Smooth muscle cell (in vitro differentiated cells): ENCODE measurements at regions not wholly inside any gene's neighbourhood (a gene's known extent, or its start where the extent isn't known, plus 50 kb on each side); places are given as distances from the start of the nearest gene placed in this dataset.

Experiments used
- DNase-seq: peaks from one replicate; lab custom pipeline; 2025; ENCODE audit not compliant: unreplicated experiment; lab: John Stamatoyannopoulos, UW
- H2AFZ ChIP-seq: fragments of 200-600 bp; sonication (generic); 2 replicates; pipeline ENCODE4 v1.6.0; 2016; ENCODE audit warnings: antibody characterized with exemption, low read depth, mild to moderate bottlenecking
- H3F3A ChIP-seq: fragments of 200-600 bp; sonication (generic); 2 replicates; pipeline ENCODE4 v1.6.0; 2017; ENCODE audit warnings: antibody characterized with exemption, low read depth
- H3K27ac ChIP-seq: fragments of 200-600 bp; sonication (generic); 2 replicates; pipeline ENCODE4 v1.5.1; 2016; ENCODE audit warnings: low read depth, mild to moderate bottlenecking
- H3K27me3 ChIP-seq: fragments of 200-600 bp; sonication (generic); 2 replicates; pipeline ENCODE4 v1.6.1; 2016; ENCODE audit warnings: low read depth, mild to moderate bottlenecking
- H3K36me3 ChIP-seq: fragments of 200-600 bp; sonication (generic); 2 replicates; pipeline ENCODE4 v1.5.1; 2016; ENCODE audit warnings: low read depth
- H3K4me1 ChIP-seq: fragments of 200-600 bp; sonication (generic); 2 replicates; pipeline ENCODE4 v1.5.1; 2016; ENCODE audit warnings: low read depth
- H3K4me2 ChIP-seq: fragments of 200-600 bp; sonication (generic); 2 replicates; pipeline ENCODE4 v1.6.0; 2016; ENCODE audit warnings: mild to moderate bottlenecking
- H3K4me3 ChIP-seq: fragments of 200-600 bp; sonication (generic); 2 replicates; pipeline ENCODE4 v1.5.1; 2016; ENCODE audit warnings: mild to moderate bottlenecking
- H3K79me2 ChIP-seq: fragments of 200-600 bp; sonication (generic); 2 replicates; pipeline ENCODE4 v1.6.0; 2016; ENCODE audit warnings: low read depth, mild to moderate bottlenecking
- H3K9ac ChIP-seq: fragments of 200-600 bp; sonication (generic); 2 replicates; pipeline ENCODE4 v1.6.0; 2016; ENCODE audit warnings: low read depth
- H3K9me3 ChIP-seq: fragments of 200-600 bp; sonication (generic); replicated peaks from 2 replicates; pipeline ENCODE4 v1.5.1; 2016; ENCODE audit warnings: low read depth
- H4K20me1 ChIP-seq: fragments of 200-600 bp; sonication (generic); 2 replicates; pipeline ENCODE4 v1.6.0; 2016; ENCODE audit warnings: low read depth
- CTCF ChIP-seq: fragments of 200-600 bp; sonication (generic); IDR thresholded peaks from 2 replicates; pipeline ENCODE4 v1.5.1; 2017; ENCODE audit warnings: borderline replicate concordance, mild to moderate bottlenecking, antibody characterized with exemption; ENCODE audit not compliant: insufficient read depth, poor library complexity, severe bottlenecking
- WGBS: methylation state at CpG from one replicate; pipeline ENCODE4 v1.1.7; 2016; ENCODE audit warnings: low lambda C conversion rate; 5-methylcytosine and 5-hydroxymethylcytosine counted together

GRCh38 chr5:174446446-174446845 lies 277.9 kb upstream of the MSX2 start:
- no peak overlapping the region for H3K9ac ChIP-seq
- H2AFZ ChIP-seq = no peak overlapping the region
- peaks cover 6% of the 10 kb centered on the region for H3K9me3 ChIP-seq
- DNase-seq = no peak
- H3K79me2 ChIP-seq = no peaks in the 10 kb centered on the region
- no peak for TF ChIP-seq CTCF
- peaks cover 10% of the 10 kb centered on the region for H3K4me1 ChIP-seq
- no peak overlapping the region for H3K27ac ChIP-seq
- H3K36me3 ChIP-seq = no peaks in the 10 kb centered on the region
- 53% methylated on average over 6 of the region's 6 CpGs for WGBS
- no peak overlapping the region for H3K4me3 ChIP-seq
- peaks cover 8% of the 10 kb centered on the region for H3F3A ChIP-seq
- no peak overlapping the region for H3K4me2 ChIP-seq
- no peaks in the 10 kb centered on the region for H3K27me3 ChIP-seq
- no peaks in the 10 kb centered on the region for H4K20me1 ChIP-seq

- Histone ChIP-seq H3K4me2 (no peak overlapping the region), H3K27me3 (no peaks in the 10 kb centered on the region), H4K20me1 (no peaks in the 10 kb centered on the region), H2AFZ (no peak overlapping the region), H3K79me2 (no peaks in the 10 kb centered on the region), H3K36me3 (no peaks in the 10 kb centered on the region), H3K4me3 (no peak overlapping the region), H3K27ac (no peak overlapping the region), H3F3A (peaks cover 8% of the 10 kb centered on the region), H3K9me3 (peaks cover 6% of the 10 kb centered on the region), H3K9ac (no peak overlapping the region), H3K4me1 (peaks cover 10% of the 10 kb centered on the region)
- WGBS = 69% methylated on average over 10 of the region's 10 CpGs
- DNase-seq = no peak
- no peak for TF ChIP-seq CTCF
Measured at GRCh38 chr5:174446988-174447387, 277.4 kb upstream of the MSX2 start.

- Histone ChIP-seq H3K79me2 (no peaks in the 10 kb centered on the region), H2AFZ (no peak overlapping the region), H3K27me3 (no peaks in the 10 kb centered on the region), H3K4me2 (peak overlapping the region; percentile 47), H4K20me1 (no peaks in the 10 kb centered on the region), H3K9me3 (peaks cover 6% of the 10 kb centered on the region), H3K9ac (no peak overlapping the region), H3F3A (peaks cover 8% of the 10 kb centered on the region), H3K4me3 (no peak overlapping the region), H3K36me3 (no peaks in the 10 kb centered on the region), H3K27ac (peak overlapping the region; percentile 65), H3K4me1 (peaks cover 10% of the 10 kb centered on the region)
- no peak for DNase-seq
- no peak for TF ChIP-seq CTCF
- 65% methylated on average over 4 of the region's 4 CpGs for WGBS
Measured at GRCh38 chr5:174448041-174448440, 276.3 kb upstream of the MSX2 start.

- DNase-seq = no peak
- H3K4me3 ChIP-seq = no peak overlapping the region
- TF ChIP-seq CTCF = no peak
- no peaks in the 10 kb centered on the region for H4K20me1 ChIP-seq
- peaks cover 10% of the 10 kb centered on the region for H3K4me1 ChIP-seq
- H2AFZ ChIP-seq = no peak overlapping the region
- H3K9me3 ChIP-seq = peaks cover 6% of the 10 kb centered on the region
- peak overlapping the region; percentile 65 for H3K27ac ChIP-seq
- no peak overlapping the region for H3K9ac ChIP-seq
- peak overlapping the region; percentile 47 for H3K4me2 ChIP-seq
- H3K36me3 ChIP-seq = no peaks in the 10 kb centered on the region
- peaks cover 8% of the 10 kb centered on the region for H3F3A ChIP-seq
- H3K27me3 ChIP-seq = no peaks in the 10 kb centered on the region
- no peaks in the 10 kb centered on the region for H3K79me2 ChIP-seq
Measured at GRCh38 chr5:174448662-174449061, 275.7 kb upstream of the MSX2 start.
